ENCODE measurements at regions not wholly inside any gene's neighbourhood (a gene's known extent, or its start where the extent isn't known, plus 50 kb on each side); places are given as distances from the start of the nearest gene placed in this dataset.

DNA sequence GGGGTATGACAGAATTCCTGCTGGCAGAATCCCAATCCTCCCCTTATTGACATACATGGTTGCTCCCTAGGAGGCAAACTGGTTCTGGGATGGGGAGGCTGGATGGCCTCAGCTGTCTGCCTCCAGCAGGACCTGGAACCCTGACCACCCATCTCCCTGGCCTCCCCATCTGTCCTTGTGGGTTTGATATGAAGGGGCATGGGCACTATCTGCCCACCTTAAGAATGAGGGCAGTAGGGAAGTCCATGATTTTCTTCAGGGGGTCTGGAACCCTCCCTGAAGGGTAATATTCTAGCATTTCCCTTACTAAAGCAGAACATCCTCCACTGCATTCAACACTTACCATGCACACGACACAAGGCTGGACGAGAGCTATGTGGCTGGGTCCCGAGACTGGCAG is 113.6 kb downstream of the VAPA start:
- Histone ChIP-seq H3K27ac (no peak overlapping the region), H2AFZ (no peak overlapping the region), H3K4me2 (no peak overlapping the region), H3K9me2 (ENCODE audit: insufficient read depth) (no peaks in the 10 kb centered on the region), H3F3A (ENCODE audit: insufficient read depth, low read depth) (no peaks in the 10 kb centered on the region), H3K36me3 (ENCODE audit: low read depth) (no peaks in the 10 kb centered on the region), H3K4me1 (replicated peaks; ENCODE audit: insufficient read depth) (no peaks in the 10 kb centered on the region), H3K9me3 (ENCODE audit: insufficient read depth, low read depth) (no peaks in the 10 kb centered on the region), H3K79me2 (ENCODE audit: low read depth) (no peaks in the 10 kb centered on the region), H3K4me3 (no peak overlapping the region), H4K20me1 (ENCODE audit: insufficient read depth) (no peaks in the 10 kb centered on the region), H3K27me3 (ENCODE audit: insufficient read depth, low read depth) (no peaks in the 10 kb centered on the region)
- no TSS peak for BruUV-seq (replicated peaks)
- TF ChIP-seq EZH2 (IDR thresholded peaks at IDR 0.05; ENCODE audit: low read depth): no peak
- TF ChIP-seq, protein P1, sequence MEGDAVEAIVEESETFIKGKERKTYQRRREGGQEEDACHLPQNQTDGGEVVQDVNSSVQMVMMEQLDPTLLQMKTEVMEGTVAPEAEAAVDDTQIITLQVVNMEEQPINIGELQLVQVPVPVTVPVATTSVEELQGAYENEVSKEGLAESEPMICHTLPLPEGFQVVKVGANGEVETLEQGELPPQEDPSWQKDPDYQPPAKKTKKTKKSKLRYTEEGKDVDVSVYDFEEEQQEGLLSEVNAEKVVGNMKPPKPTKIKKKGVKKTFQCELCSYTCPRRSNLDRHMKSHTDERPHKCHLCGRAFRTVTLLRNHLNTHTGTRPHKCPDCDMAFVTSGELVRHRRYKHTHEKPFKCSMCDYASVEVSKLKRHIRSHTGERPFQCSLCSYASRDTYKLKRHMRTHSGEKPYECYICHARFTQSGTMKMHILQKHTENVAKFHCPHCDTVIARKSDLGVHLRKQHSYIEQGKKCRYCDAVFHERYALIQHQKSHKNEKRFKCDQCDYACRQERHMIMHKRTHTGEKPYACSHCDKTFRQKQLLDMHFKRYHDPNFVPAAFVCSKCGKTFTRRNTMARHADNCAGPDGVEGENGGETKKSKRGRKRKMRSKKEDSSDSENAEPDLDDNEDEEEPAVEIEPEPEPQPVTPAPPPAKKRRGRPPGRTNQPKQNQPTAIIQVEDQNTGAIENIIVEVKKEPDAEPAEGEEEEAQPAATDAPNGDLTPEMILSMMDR (conservative IDR thresholded peaks at IDR 0.05): no peak
- intact Hi-C loops (cut with micrococcal nuclease; ENCODE audit: unreplicated experiment): no loop called here
- DNase-seq: no peak
- CTCF ChIA-PET: no interaction called here
- POLR2A ChIA-PET (ENCODE audit: unreplicated experiment): no interaction called here

DNA sequence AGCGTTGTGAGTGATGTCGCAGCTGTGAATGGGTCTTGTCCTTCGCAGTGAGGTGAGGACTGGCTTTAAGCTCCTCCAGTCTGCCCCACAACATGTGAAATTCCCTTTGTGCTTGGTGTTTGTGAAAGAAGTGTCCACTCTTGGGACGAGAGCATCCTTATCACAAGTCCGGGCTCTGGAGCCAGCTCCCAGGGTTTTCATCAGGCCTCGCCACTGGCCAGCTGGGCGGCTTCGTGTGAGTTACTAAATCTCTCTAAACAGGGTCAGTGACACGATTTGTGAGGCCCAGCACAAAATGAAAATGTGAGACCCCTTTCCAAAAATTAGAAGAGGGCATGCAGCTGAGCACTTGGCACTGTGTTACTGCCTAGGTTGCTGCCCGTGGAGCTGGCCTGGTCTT is 115.9 kb downstream of the VAPA start:
- Histone ChIP-seq H3K4me1 (replicated peaks; ENCODE audit: insufficient read depth) (peaks cover 10% of the 10 kb centered on the region), H3K79me2 (ENCODE audit: low read depth) (no peaks in the 10 kb centered on the region), H3K9me2 (ENCODE audit: insufficient read depth) (no peaks in the 10 kb centered on the region), H3K27me3 (ENCODE audit: insufficient read depth, low read depth) (no peaks in the 10 kb centered on the region), H3K4me2 (no peak overlapping the region), H4K20me1 (ENCODE audit: insufficient read depth) (no peaks in the 10 kb centered on the region), H2AFZ (no peak overlapping the region), H3K9me3 (ENCODE audit: insufficient read depth, low read depth) (no peaks in the 10 kb centered on the region), H3K36me3 (ENCODE audit: low read depth) (no peaks in the 10 kb centered on the region), H3F3A (ENCODE audit: insufficient read depth, low read depth) (peaks cover 9% of the 10 kb centered on the region; the same call in 1 of the 2 replicates), H3K4me3 (no peak overlapping the region), H3K27ac (no peak overlapping the region)
- TF ChIP-seq EZH2 (IDR thresholded peaks at IDR 0.05; ENCODE audit: low read depth): no peak
- TF ChIP-seq, protein P1 (conservative IDR thresholded peaks at IDR 0.05): no peak
- intact Hi-C loops (cut with micrococcal nuclease; ENCODE audit: unreplicated experiment): no loop called here
- no TSS peak for BruUV-seq (replicated peaks)
- DNase-seq: no peak
- ChIA-PET CTCF (no interaction called here), POLR2A (ENCODE audit: unreplicated experiment) (no interaction called here)

DNA sequence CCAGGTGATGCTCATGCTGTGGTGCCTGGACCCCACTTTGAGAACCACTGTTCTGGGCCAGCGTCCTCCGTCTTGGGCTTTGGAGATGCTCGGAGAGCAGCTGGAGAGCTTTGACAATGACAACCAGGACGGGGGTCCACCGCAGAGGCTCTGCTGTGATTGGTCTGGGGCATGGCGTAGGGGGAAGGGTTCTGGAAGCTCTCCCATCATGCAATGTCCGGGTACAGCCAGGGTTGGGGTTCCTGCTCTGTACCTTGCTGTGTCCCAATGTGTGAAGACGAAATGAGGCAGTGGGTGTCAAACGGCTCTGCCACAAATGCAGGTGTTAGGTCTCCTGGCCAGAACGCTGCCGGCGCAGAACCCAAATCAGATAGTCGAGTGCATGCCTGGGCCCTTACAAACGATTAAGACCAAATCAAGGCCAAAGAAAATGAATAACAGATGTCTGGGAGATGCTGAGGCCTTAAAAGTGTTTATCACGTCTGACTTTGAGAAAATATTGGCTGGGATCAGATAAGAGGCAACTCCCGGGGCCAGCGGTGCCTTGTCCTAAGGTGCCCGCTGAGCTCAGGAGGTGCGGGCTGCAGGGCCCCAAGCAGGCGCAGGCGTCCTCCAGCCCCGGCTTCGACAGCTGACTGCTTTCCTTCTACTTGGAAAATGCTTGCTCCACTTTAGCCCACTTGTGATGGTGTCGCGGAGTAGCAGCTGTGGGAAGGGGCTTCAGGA is 117.2 kb downstream of the VAPA start:
- POLR2A ChIA-PET (ENCODE audit: unreplicated experiment): no interaction called here
- no peak for DNase-seq
- Histone ChIP-seq H3K27me3 (ENCODE audit: insufficient read depth, low read depth) (no peaks in the 10 kb centered on the region), H3K9me3 (ENCODE audit: insufficient read depth, low read depth) (no peaks in the 10 kb centered on the region), H3K27ac (no peak overlapping the region), H3K4me3 (no peak overlapping the region), H3F3A (ENCODE audit: insufficient read depth, low read depth) (peaks cover 21% of the 10 kb centered on the region), H3K36me3 (ENCODE audit: low read depth) (no peaks in the 10 kb centered on the region), H2AFZ (no peak overlapping the region), H3K9me2 (ENCODE audit: insufficient read depth) (no peaks in the 10 kb centered on the region), H4K20me1 (ENCODE audit: insufficient read depth) (no peaks in the 10 kb centered on the region), H3K4me2 (no peak overlapping the region), H3K79me2 (ENCODE audit: low read depth) (no peaks in the 10 kb centered on the region), H3K4me1 (replicated peaks; ENCODE audit: insufficient read depth) (peaks cover 22% of the 10 kb centered on the region)
- intact Hi-C loops (cut with micrococcal nuclease; ENCODE audit: unreplicated experiment): no loop called here
- CTCF ChIA-PET: no interaction called here
- TF ChIP-seq, protein P1 (conservative IDR thresholded peaks at IDR 0.05): no peak
- TF ChIP-seq EZH2 (IDR thresholded peaks at IDR 0.05; ENCODE audit: low read depth): no peak
- BruUV-seq (replicated peaks): no TSS peak
